KMS-11 (cell line): ENCODE measurements at regions not wholly inside any gene's neighbourhood (a gene's known extent, or its start where the extent isn't known, plus 50 kb on each side); places are given as distances from the start of the nearest gene placed in this dataset.

Experiments
- H2AFZ ChIP-seq: fragments of 200-600 bp; sonication (generic); 2 replicates; pipeline ENCODE4 v1.6.1; 2016; ENCODE audit warnings: antibody characterized with exemption, mixed run types, low read depth
- H3K27ac ChIP-seq: fragments of 200-600 bp; sonication (generic); 2 replicates; pipeline ENCODE4 v1.6.1; 2016; ENCODE audit warnings: mild to moderate bottlenecking, mixed run types
- H3K27me3 ChIP-seq: fragments of 200-600 bp; sonication (generic); 2 replicates; pipeline ENCODE4 v1.6.1; 2017; ENCODE audit warnings: mild to moderate bottlenecking, low read depth, mixed run types, moderate library complexity; ENCODE audit not compliant: insufficient read depth
- H3K36me3 ChIP-seq: fragments of 200-600 bp; sonication (generic); 2 replicates; pipeline ENCODE4 v1.6.1; 2017; ENCODE audit warnings: mild to moderate bottlenecking, mixed run types; ENCODE audit not compliant: insufficient read depth
- H3K4me1 ChIP-seq: fragments of 200-600 bp; sonication (generic); 2 replicates; pipeline ENCODE4 v1.6.1; 2016; ENCODE audit warnings: mild to moderate bottlenecking, low read depth, mixed run types; ENCODE audit not compliant: poor library complexity, severe bottlenecking
- H3K4me2 ChIP-seq: fragments of 200-600 bp; sonication (generic); 2 replicates; pipeline ENCODE4 v1.7.0; 2016; ENCODE audit warnings: mild to moderate bottlenecking, mixed run types
- H3K4me3 ChIP-seq: fragments of 200-600 bp; sonication (generic); IDR thresholded peaks from 2 replicates; pipeline ENCODE4 v1.6.1; 2017; ENCODE audit warnings: low read depth, low read length, mixed read lengths; ENCODE audit not compliant: insufficient read depth
- H3K79me2 ChIP-seq: fragments of 200-600 bp; sonication (generic); 2 replicates; pipeline ENCODE4 v1.6.1; 2016; ENCODE audit warnings: low read depth, mixed run types; ENCODE audit not compliant: insufficient read depth
- H3K9ac ChIP-seq: fragments of 200-600 bp; sonication (generic); 2 replicates; pipeline ENCODE4 v1.6.1; 2016; ENCODE audit warnings: mild to moderate bottlenecking, mixed run types
- H4K20me1 ChIP-seq: fragments of 200-600 bp; sonication (generic); 2 replicates; pipeline ENCODE4 v1.6.1; 2016; ENCODE audit warnings: mild to moderate bottlenecking, mixed run types; ENCODE audit not compliant: insufficient read depth
- CTCF ChIP-seq: fragments of 200-600 bp; sonication (generic); conservative IDR thresholded peaks from 2 replicates; pipeline ENCODE4 v1.6.1; 2017; ENCODE audit warnings: low read depth, mild to moderate bottlenecking, antibody characterized with exemption, low read length, moderate library complexity, mixed read lengths

GRCh38 chr1:58395355-58395754 is 151.2 kb downstream of the OMA1 start:
- Histone ChIP-seq H3K27me3 (no peaks in the 10 kb centered on the region), H3K79me2 (no peaks in the 10 kb centered on the region), H3K4me1 (no peaks in the 10 kb centered on the region), H3K9ac (no peak overlapping the region), H4K20me1 (no peaks in the 10 kb centered on the region), H3K27ac (no peak overlapping the region), H3K36me3 (no peaks in the 10 kb centered on the region), H2AFZ (no peak overlapping the region), H3K4me3 (no peak overlapping the region), H3K4me2 (no peak overlapping the region)
- no peak for TF ChIP-seq CTCF

- no peak overlapping the region for H2AFZ ChIP-seq
- no peak overlapping the region for H3K4me2 ChIP-seq
Measured at GRCh38 chr1:58392083-58392482, 154.4 kb downstream of the OMA1 start.

GRCh38 chr1:58391514-58391913 is 155.0 kb downstream of the OMA1 start:
- Histone ChIP-seq H3K27ac (no peak overlapping the region), H3K36me3 (no peaks in the 10 kb centered on the region), H2AFZ (no peak overlapping the region), H3K79me2 (no peaks in the 10 kb centered on the region), H3K4me2 (no peak overlapping the region), H3K4me1 (no peaks in the 10 kb centered on the region), H3K27me3 (no peaks in the 10 kb centered on the region), H3K4me3 (no peak overlapping the region), H4K20me1 (no peaks in the 10 kb centered on the region), H3K9ac (no peak overlapping the region)
- TF ChIP-seq CTCF, result no peak

More at GRCh38 chr1:58392083-58392482, 154.4 kb downstream of the OMA1 start:
- no peak overlapping the region for H3K4me3 ChIP-seq
- H3K36me3 ChIP-seq, result no peaks in the 10 kb centered on the region
- no peaks in the 10 kb centered on the region for H4K20me1 ChIP-seq
- no peak overlapping the region for H3K9ac ChIP-seq
- H3K27ac ChIP-seq, result no peak overlapping the region
- TF ChIP-seq CTCF, result no peak
- no peaks in the 10 kb centered on the region for H3K4me1 ChIP-seq
- no peaks in the 10 kb centered on the region for H3K27me3 ChIP-seq
- no peaks in the 10 kb centered on the region for H3K79me2 ChIP-seq

- H3K9ac ChIP-seq, result no peak overlapping the region
- no peak for TF ChIP-seq CTCF
- no peak overlapping the region for H3K4me2 ChIP-seq
- H3K4me3 ChIP-seq, result no peak overlapping the region
- no peaks in the 10 kb centered on the region for H3K27me3 ChIP-seq
- H4K20me1 ChIP-seq, result no peaks in the 10 kb centered on the region
- no peak overlapping the region for H3K27ac ChIP-seq
- H2AFZ ChIP-seq, result no peak overlapping the region
- H3K4me1 ChIP-seq, result no peaks in the 10 kb centered on the region
- H3K36me3 ChIP-seq, result no peaks in the 10 kb centered on the region
- no peaks in the 10 kb centered on the region for H3K79me2 ChIP-seq
Measured at GRCh38 chr1:58391056-58391455, 155.5 kb downstream of the OMA1 start.

GRCh38 chr1:58390091-58390490 is 156.4 kb downstream of the OMA1 start:
- Histone ChIP-seq H3K79me2 (no peaks in the 10 kb centered on the region), H3K36me3 (no peaks in the 10 kb centered on the region), H3K4me1 (no peaks in the 10 kb centered on the region), H3K27me3 (no peaks in the 10 kb centered on the region), H3K9ac (no peak overlapping the region), H3K27ac (no peak overlapping the region), H3K4me2 (no peak overlapping the region), H4K20me1 (no peaks in the 10 kb centered on the region), H3K4me3 (no peak overlapping the region), H2AFZ (no peak overlapping the region)
- no peak for TF ChIP-seq CTCF
